SK-N-SH treated with all-trans-retinoic acid at 6 μM for 48 hours (cell line): ENCODE measurements at regions not wholly inside any gene's neighbourhood (a gene's known extent, or its start where the extent isn't known, plus 50 kb on each side); places are given as distances from the start of the nearest gene placed in this dataset.

Experiments used
- ATAC-seq: fragments of 200-7000 bp; cut with Tn5 transposase; 3 replicates; pipeline ENCODE4 v1.9.1; 2020; ENCODE audit warnings: mild to moderate bottlenecking, moderate library complexity
- ARNTL ChIP-seq: fragments of 450-650 bp; formaldehyde crosslinking; IDR thresholded peaks from 2 replicates; pipeline ENCODE4 v1.5.0; 2020; ENCODE audit warnings: low read depth, mild to moderate bottlenecking, moderate library complexity, borderline replicate concordance
- BACH2 ChIP-seq: fragments of 250-450 bp; sonication (Bioruptor Pico); IDR thresholded peaks from 2 replicates; pipeline ENCODE4 v1.9.0; 2021; ENCODE audit warnings: mild to moderate bottlenecking, borderline replicate concordance
- CSDC2 ChIP-seq: fragments of 250-450 bp; sonication (Bioruptor Pico); IDR thresholded peaks from 2 replicates; pipeline ENCODE4 v1.5.0; 2020; ENCODE audit warnings: mild to moderate bottlenecking, moderate library complexity
- CSRNP3 ChIP-seq: fragments of 250-450 bp; sonication (Bioruptor Pico); IDR thresholded peaks from 2 replicates; pipeline ENCODE4 v1.5.1; 2021; ENCODE audit warnings: mild to moderate bottlenecking, moderate library complexity
- ESRRG ChIP-seq: fragments of 250-450 bp; sonication (Bioruptor Pico); IDR thresholded peaks from 2 replicates; pipeline ENCODE4 v1.6.1; 2021; ENCODE audit warnings: mild to moderate bottlenecking
- GLIS3 ChIP-seq: fragments of 250-450 bp; sonication (Bioruptor Pico); IDR thresholded peaks from 2 replicates; pipeline ENCODE4 v1.5.0; 2020; ENCODE audit warnings: mild to moderate bottlenecking, moderate library complexity
- ISL1 ChIP-seq: fragments of 250-450 bp; sonication (Bioruptor Pico); IDR thresholded peaks from 2 replicates; pipeline ENCODE4 v2.1.2; 2022; ENCODE audit warnings: mild to moderate bottlenecking, moderate library complexity
- PATZ1 ChIP-seq: fragments of 250-450 bp; sonication (Bioruptor Pico); IDR thresholded peaks from 2 replicates; pipeline ENCODE4 v1.8.0; 2020; ENCODE audit warnings: mild to moderate bottlenecking, moderate library complexity, borderline replicate concordance
- POU6F1 ChIP-seq: fragments of 250-450 bp; sonication (Bioruptor Pico); IDR thresholded peaks from 2 replicates; pipeline ENCODE4 v1.8.0; 2021; ENCODE audit warnings: low read depth, mild to moderate bottlenecking, moderate library complexity, borderline replicate concordance
- PPARA ChIP-seq: fragments of 250-450 bp; sonication (Bioruptor Pico); IDR thresholded peaks from 2 replicates; pipeline ENCODE4 v1.5.0; 2020; ENCODE audit warnings: mild to moderate bottlenecking, borderline replicate concordance
- RARB ChIP-seq: fragments of 250-450 bp; sonication (Bioruptor Pico); IDR thresholded peaks from 2 replicates; pipeline ENCODE4 v1.8.0; 2021; ENCODE audit warnings: mild to moderate bottlenecking, moderate library complexity
- SNAI2 ChIP-seq: fragments of 250-450 bp; sonication (Bioruptor Pico); IDR thresholded peaks from 2 replicates; pipeline ENCODE4 v1.5.0; 2020; ENCODE audit warnings: mild to moderate bottlenecking, moderate library complexity
- TCF4 ChIP-seq: fragments of 250-450 bp; sonication (Bioruptor Pico); IDR thresholded peaks from 2 replicates; pipeline ENCODE4 v1.8.0; 2021; ENCODE audit warnings: mild to moderate bottlenecking, moderate library complexity, borderline replicate concordance
- ZC3H10 ChIP-seq: fragments of 250-450 bp; sonication (Bioruptor Pico); IDR thresholded peaks from 2 replicates; pipeline ENCODE4 v1.5.1; 2021; ENCODE audit warnings: mild to moderate bottlenecking, moderate library complexity
- ZFP3 ChIP-seq: fragments of 250-450 bp; sonication (Bioruptor Pico); IDR thresholded peaks from 2 replicates; pipeline ENCODE4 v1.5.0; 2020; ENCODE audit warnings: mild to moderate bottlenecking, moderate library complexity
- ZFP30 ChIP-seq: fragments of 450-650 bp; formaldehyde crosslinking; IDR thresholded peaks from 2 replicates; pipeline ENCODE4 v1.5.0; 2022; ENCODE audit warnings: mild to moderate bottlenecking, moderate library complexity
- ZNF565 ChIP-seq: fragments of 450-650 bp; formaldehyde crosslinking; conservative IDR thresholded peaks from 2 replicates; pipeline ENCODE4 v1.5.0; 2020; ENCODE audit warnings: low read depth, mild to moderate bottlenecking, moderate library complexity
- ZNF8 ChIP-seq: fragments of 450-650 bp; formaldehyde crosslinking; IDR thresholded peaks from 2 replicates; pipeline ENCODE4 v1.5.0; 2020; ENCODE audit warnings: mild to moderate bottlenecking, moderate library complexity

- ATAC-seq = no peak
- TF ChIP-seq SNAI2 (no peak), RARB (CRISPR knock-in tag) (no peak), CSDC2 (CRISPR knock-in tag) (no peak)
These were observed 592.6 kb downstream of the SLC4A3 start for GRCh38 chr2:220220009-220220408.

GRCh38 chr2:220221992-220222391, 594.6 kb downstream of the SLC4A3 start:
- TF ChIP-seq ISL1 (CRISPR knock-in tag) = no peak
- no peak for TF ChIP-seq ZNF565 (CRISPR knock-in tag)
- no peak for TF ChIP-seq ZNF8 (CRISPR knock-in tag)
- TF ChIP-seq PPARA (CRISPR knock-in tag) = no peak
- TF ChIP-seq RARB (CRISPR knock-in tag) = no peak
- no peak for ATAC-seq

GRCh38 chr2:220224691-220225543, 597.5 kb downstream of the SLC4A3 start:
- TF ChIP-seq ESRRG (CRISPR knock-in tag) = no peak
- no peak for TF ChIP-seq ZFP30 (CRISPR knock-in tag)
- TF ChIP-seq TCF4 (CRISPR knock-in tag) = no peak
- no peak for TF ChIP-seq ZNF565 (CRISPR knock-in tag)
- TF ChIP-seq ARNTL (CRISPR knock-in tag) = no peak
- TF ChIP-seq ZNF8 (CRISPR knock-in tag) = no peak
- TF ChIP-seq CSDC2 (CRISPR knock-in tag) = peak; percentile 59; the same call in 1 of the 2 replicates
- no peak for TF ChIP-seq RARB (CRISPR knock-in tag)
- no peak for TF ChIP-seq GLIS3
- TF ChIP-seq PATZ1 (CRISPR knock-in tag) = no peak
- TF ChIP-seq SNAI2 = no peak
- no peak for TF ChIP-seq POU6F1 (CRISPR knock-in tag)
- TF ChIP-seq ISL1 (CRISPR knock-in tag) = peak; percentile 95

GRCh38 chr2:220226076-220226475, 598.6 kb downstream of the SLC4A3 start:
- no peak for TF ChIP-seq SNAI2
- no peak for TF ChIP-seq PATZ1 (CRISPR knock-in tag)
- no peak for TF ChIP-seq ZFP30 (CRISPR knock-in tag)
- no peak for TF ChIP-seq BACH2 (CRISPR knock-in tag)
- no peak for TF ChIP-seq RARB (CRISPR knock-in tag)
- TF ChIP-seq CSRNP3 (CRISPR knock-in tag) = no peak
- TF ChIP-seq POU6F1 (CRISPR knock-in tag) = no peak
- TF ChIP-seq ZNF8 (CRISPR knock-in tag) = no peak
- no peak for TF ChIP-seq ZFP3 (CRISPR knock-in tag)
- TF ChIP-seq ZC3H10 (CRISPR knock-in tag) = no peak
- TF ChIP-seq, all 23 proteins: peak for 0
- ATAC-seq = no peak

More at GRCh38 chr2:220224691-220225543, 597.5 kb downstream of the SLC4A3 start:
- ATAC-seq = peak; percentile 71
